ENCODE measurements at regions not wholly inside any gene's neighbourhood (a gene's known extent, or its start where the extent isn't known, plus 50 kb on each side); places are given as distances from the start of the nearest gene placed in this dataset.
"Not testable (repeated sequence)": the region's sequence is repeated elsewhere in the genome, so short reads cannot be mapped to it uniquely, and the experiment has no call there.

DNA sequence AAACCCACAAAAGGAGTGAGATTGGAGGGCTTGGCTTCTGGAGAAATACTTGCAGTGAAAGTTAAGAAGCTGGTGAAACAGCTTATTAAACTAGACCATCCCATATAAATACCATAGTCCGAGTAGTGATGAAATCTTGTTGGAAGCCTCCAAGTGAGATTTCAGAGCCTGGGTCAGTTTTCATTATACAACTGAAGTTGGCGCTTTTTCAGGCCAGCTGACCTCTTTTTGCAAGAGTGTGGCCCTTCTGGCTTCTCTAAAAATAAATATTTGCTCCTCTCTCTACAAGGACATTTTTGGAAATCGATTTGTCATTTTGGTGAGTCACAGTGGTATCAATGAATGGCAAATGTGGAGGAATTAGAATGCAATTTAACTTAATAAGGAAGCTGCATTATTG is 51.2 kb upstream of the THRB start:
- DNase-seq (ENCODE audit: low read depth) = no peak

DNA sequence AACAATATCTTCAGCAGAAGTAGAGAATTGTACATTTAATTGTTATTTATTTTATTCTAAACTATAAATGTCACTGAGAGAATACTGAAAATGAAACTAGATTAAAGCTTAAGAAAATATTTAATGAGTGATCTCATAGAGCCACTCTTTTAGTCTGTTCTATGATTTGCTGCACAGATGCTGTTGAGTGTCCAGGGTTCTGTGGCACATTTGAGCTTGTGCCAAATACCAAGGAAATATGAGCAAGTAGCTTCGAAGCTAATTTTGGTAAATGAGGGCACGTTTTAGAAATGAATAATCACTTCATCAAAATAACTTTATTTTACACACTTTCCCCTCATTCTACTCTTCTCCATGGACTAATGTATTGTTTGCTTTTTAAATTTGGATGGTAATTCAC is 53.6 kb upstream of the THRB start:
- DNase-seq (ENCODE audit: low read depth) = peak; percentile 33

DNA sequence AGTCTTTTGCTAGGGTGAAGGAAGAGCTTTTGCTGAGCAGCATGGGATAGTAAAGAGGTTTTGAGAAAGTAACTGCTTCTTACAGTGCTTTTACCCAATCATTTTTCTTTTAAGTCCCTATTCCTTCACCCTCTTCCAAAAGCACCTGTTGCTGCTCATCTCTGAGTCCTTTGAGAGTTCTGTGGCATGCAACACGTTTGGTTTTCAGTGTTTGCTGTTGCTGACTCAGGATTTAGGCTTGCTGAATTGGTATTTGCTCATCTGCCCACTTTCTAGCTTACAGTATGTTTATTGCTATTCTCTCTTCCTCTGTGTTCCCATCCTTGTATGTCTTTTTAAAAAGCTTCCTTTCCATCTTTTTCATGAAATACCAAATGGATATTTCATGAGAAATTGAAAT is 55.9 kb upstream of the THRB start:
- no peak for DNase-seq (ENCODE audit: low read depth)

DNA sequence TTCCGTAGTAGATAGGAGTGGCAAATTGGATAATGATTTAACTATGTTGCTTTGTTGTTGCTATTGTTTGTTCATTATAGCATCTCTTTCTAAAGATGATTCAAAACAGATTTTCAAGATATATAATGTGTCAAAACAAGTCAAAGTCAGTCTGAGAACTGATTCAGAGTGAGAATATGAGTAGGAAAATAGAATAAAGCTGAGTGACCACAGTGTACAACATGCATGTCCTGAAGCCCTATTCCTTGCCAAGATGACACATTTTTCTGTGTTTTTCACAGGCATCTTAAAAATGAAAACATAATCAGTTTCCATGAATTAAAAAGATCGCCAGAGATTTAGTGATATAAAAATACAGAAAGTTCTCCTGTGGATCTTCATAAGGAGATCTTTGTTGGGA is 57.0 kb upstream of the THRB start:
- DNase-seq (ENCODE audit: low read depth) = no peak

DNA sequence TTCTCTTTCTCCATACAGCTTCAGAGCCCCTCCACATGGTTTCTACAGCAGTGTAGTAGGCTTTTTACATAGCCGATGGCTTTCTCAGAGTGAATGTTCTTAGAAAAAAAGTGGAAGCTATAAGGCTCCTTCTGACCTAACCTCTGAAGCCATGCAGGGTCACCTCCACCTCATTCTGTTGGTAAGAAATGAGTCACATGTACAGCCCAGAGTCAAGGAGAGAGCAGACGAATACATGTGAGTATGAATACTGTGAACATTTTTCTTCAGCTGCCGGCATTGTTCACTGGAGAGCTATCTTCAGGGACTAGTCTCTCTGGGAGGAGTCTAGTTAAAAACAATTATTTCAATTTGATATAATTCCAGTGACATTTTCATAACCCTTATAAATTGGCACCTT is 68.2 kb upstream of the THRB start:
- DNase-seq (ENCODE audit: low read depth) = no peak

GRCh38 chr3:24565053-24565452 is 70.4 kb upstream of the THRB start:
- no peak for DNase-seq (ENCODE audit: low read depth)

DNA sequence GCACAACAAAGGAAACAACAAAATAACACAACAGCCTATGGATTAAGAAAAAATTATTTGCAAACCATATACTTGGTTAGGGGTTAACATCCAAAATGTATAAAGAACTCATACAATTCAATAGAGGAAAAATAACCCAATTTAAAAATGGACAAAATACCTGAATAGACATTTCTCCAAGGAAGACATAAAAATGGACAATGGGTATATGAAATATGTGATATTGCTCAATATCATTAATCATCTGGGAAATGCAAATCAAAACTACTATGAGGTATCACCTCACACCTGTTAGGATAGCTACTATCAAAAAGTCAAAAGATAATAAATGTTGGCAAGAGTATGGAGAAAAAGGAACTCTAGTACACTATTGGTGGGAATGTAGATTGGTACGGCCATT is 71.0 kb upstream of the THRB start:
- DNase-seq (ENCODE audit: low read depth) = no peak

GRCh38 chr3:24566927-24567326 is 72.3 kb upstream of the THRB start:
- DNase-seq (ENCODE audit: low read depth) = no peak

DNA sequence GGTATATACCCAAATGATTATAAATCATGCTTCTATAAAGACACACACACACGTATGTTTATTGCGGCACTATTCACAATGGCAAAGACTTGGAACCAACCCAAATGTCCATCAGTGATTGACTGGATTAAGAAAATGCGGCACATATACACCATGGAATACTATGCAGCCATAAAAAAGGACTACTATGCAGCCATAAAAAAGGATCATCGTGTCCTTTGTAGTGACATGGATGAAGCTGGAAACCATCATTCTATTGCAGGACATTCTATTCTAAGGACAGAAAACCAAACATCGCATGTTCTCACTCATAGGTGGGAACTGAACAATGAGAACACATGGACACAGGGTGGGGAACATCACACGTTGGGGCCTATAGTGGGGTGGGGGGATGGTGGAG is 77.8 kb upstream of the THRB start:
- not testable (repeated sequence) for DNase-seq (ENCODE audit: low read depth)

GRCh38 chr3:24573576-24573975 is 78.9 kb upstream of the THRB start:
- no peak for DNase-seq (ENCODE audit: low read depth)

GRCh38 chr3:24578324-24578723 is 83.7 kb upstream of the THRB start:
- no peak for DNase-seq (ENCODE audit: low read depth)

DNA sequence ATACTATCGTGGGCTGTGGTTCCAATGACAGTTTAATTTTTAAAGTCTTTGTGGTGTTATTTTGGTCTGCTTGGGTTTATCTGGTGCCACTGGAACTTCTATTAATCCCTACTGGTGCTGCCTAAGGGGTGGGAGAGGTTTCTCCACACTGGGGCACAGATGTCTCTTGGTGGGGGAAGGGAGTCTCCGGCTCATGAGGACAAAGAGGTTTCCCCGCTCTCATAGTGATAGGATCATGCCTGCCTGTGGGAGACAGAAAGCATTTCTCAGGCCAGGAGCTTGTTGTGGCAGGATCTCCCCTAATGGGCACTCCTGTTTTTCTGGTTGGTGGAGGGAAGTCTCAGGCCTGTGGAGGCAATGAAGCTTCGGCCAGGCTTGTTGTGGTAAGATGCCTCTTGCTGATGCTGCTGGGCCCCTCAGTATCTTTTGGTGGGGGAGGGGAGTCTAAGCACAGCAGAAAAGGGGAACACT is 84.3 kb upstream of the THRB start:
- no peak for DNase-seq (ENCODE audit: low read depth)

DNA sequence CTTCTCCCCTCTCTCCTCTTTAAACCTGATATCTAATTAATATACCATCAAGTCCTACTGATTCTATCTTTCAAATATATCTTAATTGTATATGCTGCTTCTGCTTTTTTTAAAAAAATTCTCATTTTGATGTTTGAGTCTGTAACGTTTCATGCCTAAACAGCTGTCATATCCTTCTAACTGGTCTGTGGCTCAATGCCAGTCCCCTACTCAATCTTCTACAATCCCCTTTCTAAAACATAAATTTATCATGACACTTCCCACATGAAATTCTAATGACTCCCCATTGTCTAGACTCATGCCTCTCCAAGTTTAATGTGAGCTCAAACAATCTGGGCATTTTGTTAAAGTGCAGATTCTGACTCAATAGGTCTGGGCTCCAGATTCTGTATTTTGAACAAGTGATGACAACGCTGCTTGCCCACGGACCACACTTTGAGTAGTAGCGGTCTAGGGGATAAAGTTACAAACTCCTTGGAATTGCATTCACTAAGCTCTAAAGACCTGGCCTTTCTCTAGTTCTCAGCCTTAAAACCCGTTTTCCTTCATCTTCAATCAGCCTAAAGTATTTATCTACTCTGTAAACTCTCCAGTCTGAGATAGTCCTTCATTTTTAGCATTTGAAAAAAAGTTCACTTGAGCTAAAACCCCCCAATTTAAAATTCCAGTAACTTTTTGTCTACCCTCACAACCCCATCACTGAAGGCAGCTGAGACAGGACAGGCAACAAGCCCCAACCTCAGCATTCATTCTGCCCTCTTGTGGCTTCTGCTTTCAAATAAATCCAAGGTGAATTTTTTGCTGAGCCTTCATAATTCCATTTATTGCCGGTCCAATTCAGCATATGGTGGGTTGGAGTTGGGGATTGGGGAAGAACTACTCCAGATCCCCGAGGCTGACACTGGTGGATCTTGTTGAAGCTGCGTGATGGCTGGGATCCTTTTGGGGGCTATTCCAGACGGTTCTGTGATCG is 88.1 kb upstream of the THRB start:
- DNase-seq (ENCODE audit: low read depth) = no peak

DNA sequence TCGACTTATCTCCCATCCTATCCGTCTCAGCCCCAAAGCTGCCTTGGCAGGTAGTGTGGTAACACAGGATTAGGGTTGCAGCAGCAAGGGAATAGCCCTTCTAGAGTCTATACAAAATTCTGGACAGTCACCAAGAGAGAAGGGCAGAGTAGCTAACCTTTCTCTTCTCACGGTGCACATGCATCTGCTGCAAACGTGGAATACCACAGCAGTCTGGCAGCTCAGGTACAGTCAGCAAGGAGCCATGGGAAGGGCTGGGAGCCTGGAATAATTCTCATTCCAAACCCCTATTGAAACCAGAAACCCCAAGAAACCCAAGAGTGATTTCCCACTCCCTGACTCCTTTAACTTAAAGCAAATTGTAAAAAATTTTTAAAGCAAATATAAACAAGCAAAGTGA is 92.3 kb upstream of the THRB start:
- no peak for DNase-seq (ENCODE audit: low read depth)

- DNase-seq (ENCODE audit: low read depth) = no peak
Measured at GRCh38 chr3:24588629-24589512, 94.2 kb upstream of the THRB start.

DNA sequence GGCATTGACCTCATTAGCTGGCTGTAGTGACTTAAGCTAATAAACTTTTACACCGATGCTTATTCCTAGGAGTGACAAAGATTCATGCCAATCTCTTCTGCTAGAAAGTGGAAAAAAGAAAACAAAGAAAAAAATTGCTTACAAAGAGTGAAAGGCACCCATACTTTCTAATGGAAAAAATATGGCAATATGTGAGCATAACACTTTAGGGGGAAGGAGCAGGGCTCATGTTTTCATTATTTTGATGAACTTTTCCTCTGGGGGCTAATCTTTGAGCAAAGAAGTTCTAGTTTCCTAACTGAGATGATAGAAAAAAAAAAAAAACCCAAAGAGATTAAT is 94.8 kb upstream of the THRB start:
- DNase-seq (ENCODE audit: low read depth) = no peak

DNA sequence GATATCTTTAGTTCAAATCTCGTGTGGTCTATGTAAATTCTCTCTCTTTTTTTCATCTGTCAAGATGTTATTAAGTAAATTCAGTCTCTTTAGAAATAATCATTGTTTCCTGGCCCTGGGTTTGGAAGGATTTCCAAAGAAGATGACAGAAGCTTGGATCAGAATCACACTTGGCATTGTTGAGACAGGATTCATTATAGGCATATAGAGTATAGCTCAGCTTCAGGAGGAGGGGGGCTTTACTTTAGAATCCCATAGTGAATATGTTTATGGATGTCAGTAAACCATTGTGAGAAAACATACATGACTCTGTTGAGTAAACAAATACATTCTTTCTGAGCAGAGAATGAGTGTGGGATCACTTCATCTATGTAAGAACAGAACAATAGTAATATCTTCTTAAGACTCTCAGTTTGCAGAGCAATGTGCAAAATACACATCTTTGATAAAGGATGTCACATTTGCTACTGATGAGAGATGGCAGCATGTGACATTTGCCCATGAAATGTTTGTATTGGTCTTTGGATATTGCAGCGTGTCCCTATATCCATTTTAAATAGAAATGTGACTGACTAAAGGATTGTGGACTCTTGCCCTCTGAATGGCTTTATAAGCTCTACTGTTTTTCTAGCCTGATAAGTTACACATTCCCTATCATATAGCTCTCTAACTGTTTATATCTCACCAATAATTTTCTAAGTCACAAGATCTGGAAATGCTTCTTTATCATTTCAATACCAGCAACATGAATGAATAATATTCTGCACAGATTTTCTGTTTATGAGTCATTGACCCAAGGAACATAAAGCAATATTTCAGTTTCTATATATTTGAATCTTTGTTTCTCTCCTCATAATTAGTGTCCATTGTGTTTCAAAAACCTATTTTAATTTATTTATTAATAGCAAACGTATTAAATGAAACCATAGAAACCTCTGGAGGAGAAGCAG is 95.6 kb upstream of the THRB start:
- DNase-seq (ENCODE audit: low read depth) = no peak

DNA sequence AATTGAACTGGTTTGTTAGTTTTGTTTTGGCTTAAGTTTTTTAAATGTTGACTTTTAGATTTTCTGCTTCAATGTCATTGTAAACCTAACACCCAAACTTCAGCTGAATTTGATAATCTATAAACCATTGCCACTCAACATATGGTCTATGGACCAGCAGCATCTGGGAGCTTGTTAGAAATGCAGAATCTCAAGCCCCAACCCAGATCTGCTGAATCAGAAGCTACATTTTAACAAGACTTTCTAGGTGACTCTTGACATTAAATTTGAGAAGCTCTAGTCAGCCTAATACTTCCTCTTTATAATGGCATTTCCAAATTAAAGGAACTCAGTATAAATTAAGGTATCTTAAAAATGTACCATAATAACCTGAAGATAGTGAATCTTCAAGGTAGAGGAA is 96.5 kb upstream of the THRB start:
- no peak for DNase-seq (ENCODE audit: low read depth)

GRCh38 chr3:24591661-24592555 is 97.3 kb upstream of the THRB start:
- peak; percentile 80 for DNase-seq (ENCODE audit: low read depth)

DNA sequence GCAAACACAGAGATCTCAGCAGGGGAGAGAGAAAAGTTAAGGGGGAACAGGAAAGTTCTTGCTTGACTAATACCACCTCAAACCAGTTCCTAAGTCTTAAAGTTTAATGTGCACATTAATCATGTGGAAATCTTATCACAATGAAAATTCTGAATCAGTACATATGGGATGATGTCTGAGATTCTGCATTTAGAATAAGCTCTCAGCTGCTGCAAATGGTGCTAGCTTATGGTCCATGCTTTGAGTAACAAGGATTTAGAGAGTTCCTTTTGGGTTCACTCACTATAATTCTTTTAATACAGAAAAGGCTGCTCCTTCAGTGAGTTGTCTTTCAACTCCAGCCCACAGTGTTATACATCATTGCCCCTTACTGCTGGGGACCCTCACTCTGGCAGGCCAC is 99.5 kb upstream of the THRB start:
- no peak for DNase-seq (ENCODE audit: low read depth)

DNA sequence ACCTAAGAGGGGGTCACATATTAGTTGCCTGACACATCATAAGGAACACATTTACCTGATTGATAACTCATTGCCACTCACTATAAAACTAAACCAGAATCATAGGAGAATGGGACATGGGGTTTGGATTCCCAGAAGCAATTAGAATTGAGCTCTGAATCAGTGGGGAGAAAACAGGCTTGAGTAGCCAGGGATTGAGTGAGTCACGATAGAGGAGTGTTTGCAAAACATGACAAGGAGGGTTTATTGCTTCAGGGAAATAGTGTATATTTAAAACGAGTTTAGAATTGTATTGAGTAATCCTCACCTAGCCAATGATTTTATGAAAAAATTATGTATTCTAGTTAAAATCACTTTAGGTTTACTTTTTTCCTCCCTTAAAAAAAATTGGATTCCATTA is 101.1 kb upstream of the THRB start:
- peak; percentile 40 for DNase-seq (ENCODE audit: low read depth)
